Smooth muscle cell (in vitro differentiated cells): ENCODE measurements at regions not wholly inside any gene's neighbourhood (a gene's known extent, or its start where the extent isn't known, plus 50 kb on each side); places are given as distances from the start of the nearest gene placed in this dataset.

Experiments used
- DNase-seq: peaks from one replicate; lab custom pipeline; 2025; ENCODE audit not compliant: unreplicated experiment; lab: John Stamatoyannopoulos, UW
- H2AFZ ChIP-seq: fragments of 200-600 bp; sonication (generic); 2 replicates; pipeline ENCODE4 v1.6.0; 2016; ENCODE audit warnings: antibody characterized with exemption, low read depth, mild to moderate bottlenecking
- H3F3A ChIP-seq: fragments of 200-600 bp; sonication (generic); 2 replicates; pipeline ENCODE4 v1.6.0; 2017; ENCODE audit warnings: antibody characterized with exemption, low read depth
- H3K27ac ChIP-seq: fragments of 200-600 bp; sonication (generic); 2 replicates; pipeline ENCODE4 v1.5.1; 2016; ENCODE audit warnings: low read depth, mild to moderate bottlenecking
- H3K27me3 ChIP-seq: fragments of 200-600 bp; sonication (generic); 2 replicates; pipeline ENCODE4 v1.6.1; 2016; ENCODE audit warnings: low read depth, mild to moderate bottlenecking
- H3K36me3 ChIP-seq: fragments of 200-600 bp; sonication (generic); 2 replicates; pipeline ENCODE4 v1.5.1; 2016; ENCODE audit warnings: low read depth
- H3K4me1 ChIP-seq: fragments of 200-600 bp; sonication (generic); 2 replicates; pipeline ENCODE4 v1.5.1; 2016; ENCODE audit warnings: low read depth
- H3K4me2 ChIP-seq: fragments of 200-600 bp; sonication (generic); 2 replicates; pipeline ENCODE4 v1.6.0; 2016; ENCODE audit warnings: mild to moderate bottlenecking
- H3K4me3 ChIP-seq: fragments of 200-600 bp; sonication (generic); 2 replicates; pipeline ENCODE4 v1.5.1; 2016; ENCODE audit warnings: mild to moderate bottlenecking
- H3K79me2 ChIP-seq: fragments of 200-600 bp; sonication (generic); 2 replicates; pipeline ENCODE4 v1.6.0; 2016; ENCODE audit warnings: low read depth, mild to moderate bottlenecking
- H3K9ac ChIP-seq: fragments of 200-600 bp; sonication (generic); 2 replicates; pipeline ENCODE4 v1.6.0; 2016; ENCODE audit warnings: low read depth
- H3K9me3 ChIP-seq: fragments of 200-600 bp; sonication (generic); replicated peaks from 2 replicates; pipeline ENCODE4 v1.5.1; 2016; ENCODE audit warnings: low read depth
- H4K20me1 ChIP-seq: fragments of 200-600 bp; sonication (generic); 2 replicates; pipeline ENCODE4 v1.6.0; 2016; ENCODE audit warnings: low read depth
- CTCF ChIP-seq: fragments of 200-600 bp; sonication (generic); IDR thresholded peaks from 2 replicates; pipeline ENCODE4 v1.5.1; 2017; ENCODE audit warnings: borderline replicate concordance, mild to moderate bottlenecking, antibody characterized with exemption; ENCODE audit not compliant: insufficient read depth, poor library complexity, severe bottlenecking
- WGBS: methylation state at CpG from one replicate; pipeline ENCODE4 v1.1.7; 2016; ENCODE audit warnings: low lambda C conversion rate; 5-methylcytosine and 5-hydroxymethylcytosine counted together

- no peak overlapping the region for H3K9ac ChIP-seq
- no peaks in the 10 kb centered on the region for H3K4me1 ChIP-seq
- no peak overlapping the region for H2AFZ ChIP-seq
- no peaks in the 10 kb centered on the region for H3K79me2 ChIP-seq
- no peak for TF ChIP-seq CTCF
- H3K27me3 ChIP-seq: no peaks in the 10 kb centered on the region
- 71% methylated on average over 2 of the region's 2 CpGs for WGBS
- no peaks in the 10 kb centered on the region for H4K20me1 ChIP-seq
- no peak overlapping the region for H3K4me3 ChIP-seq
- H3K36me3 ChIP-seq: no peaks in the 10 kb centered on the region
- DNase-seq: no peak
- H3K4me2 ChIP-seq: no peak overlapping the region
- H3K27ac ChIP-seq: no peak overlapping the region
- H3F3A ChIP-seq: no peaks in the 10 kb centered on the region
- no peaks in the 10 kb centered on the region for H3K9me3 ChIP-seq
Measured at GRCh38 chr3:86605166-86605565, 385.8 kb downstream of the VGLL3 start.

GRCh38 chr3:86595696-86596095 is 395.3 kb downstream of the VGLL3 start:
- H4K20me1 ChIP-seq: no peaks in the 10 kb centered on the region
- H3K9me3 ChIP-seq: no peaks in the 10 kb centered on the region
- H3F3A ChIP-seq: no peaks in the 10 kb centered on the region
- H3K27ac ChIP-seq: no peak overlapping the region
- no peak overlapping the region for H3K9ac ChIP-seq
- no peaks in the 10 kb centered on the region for H3K36me3 ChIP-seq
- H2AFZ ChIP-seq: no peak overlapping the region
- DNase-seq: no peak
- H3K27me3 ChIP-seq: no peaks in the 10 kb centered on the region
- WGBS: 87% methylated on average over 3 of the region's 3 CpGs
- no peak overlapping the region for H3K4me3 ChIP-seq
- H3K4me2 ChIP-seq: no peak overlapping the region
- TF ChIP-seq CTCF: no peak
- no peaks in the 10 kb centered on the region for H3K4me1 ChIP-seq
- H3K79me2 ChIP-seq: no peaks in the 10 kb centered on the region

DNA sequence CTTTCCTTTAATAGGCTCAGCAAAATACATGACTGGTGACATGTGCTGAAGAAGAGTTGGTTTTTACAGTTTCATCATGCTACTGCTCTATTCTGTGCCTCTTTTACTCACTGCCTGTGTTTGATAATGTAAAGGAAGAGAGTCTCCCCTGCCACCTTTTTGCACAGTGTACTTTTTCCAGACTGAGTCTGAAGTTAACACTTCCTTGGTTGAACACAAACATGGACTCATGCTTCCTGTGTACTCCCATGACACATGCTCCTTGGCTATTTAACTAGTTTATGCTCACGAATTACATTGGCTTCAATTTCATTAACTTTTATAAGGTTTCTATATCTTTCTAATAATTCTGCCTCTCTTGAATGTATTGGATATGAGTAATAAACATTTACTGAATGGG is 396.1 kb downstream of the VGLL3 start:
- no peaks in the 10 kb centered on the region for H3K79me2 ChIP-seq
- no peak overlapping the region for H3K4me2 ChIP-seq
- DNase-seq: no peak
- no peaks in the 10 kb centered on the region for H4K20me1 ChIP-seq
- H3K36me3 ChIP-seq: no peaks in the 10 kb centered on the region
- WGBS: 66% methylated on average over 1 of the region's 1 CpG
- H3K9ac ChIP-seq: no peak overlapping the region
- no peaks in the 10 kb centered on the region for H3F3A ChIP-seq
- TF ChIP-seq CTCF: no peak
- no peak overlapping the region for H2AFZ ChIP-seq
- no peak overlapping the region for H3K4me3 ChIP-seq
- H3K27me3 ChIP-seq: no peaks in the 10 kb centered on the region
- no peaks in the 10 kb centered on the region for H3K9me3 ChIP-seq
- H3K27ac ChIP-seq: no peak overlapping the region
- no peaks in the 10 kb centered on the region for H3K4me1 ChIP-seq

DNA sequence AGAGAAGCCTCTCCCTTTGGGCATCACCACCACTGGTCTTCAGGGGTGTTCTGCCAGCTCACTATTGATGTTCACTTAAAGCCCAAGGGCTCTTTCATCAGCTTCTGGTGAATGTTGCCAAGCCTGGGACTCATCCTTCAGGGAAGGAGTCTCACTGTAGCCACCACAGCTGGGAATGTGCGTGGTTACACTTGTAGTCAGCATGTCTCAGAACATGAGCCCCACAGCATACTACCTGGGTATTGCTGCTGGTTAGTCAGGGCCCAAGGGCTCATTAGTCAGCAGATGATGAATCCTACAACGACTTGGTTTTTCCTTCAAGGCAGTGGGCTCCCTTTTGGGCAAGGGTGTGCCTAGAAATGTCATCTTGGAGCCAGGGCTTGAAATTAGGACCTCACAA is 412.9 kb downstream of the VGLL3 start:
- H3K36me3 ChIP-seq: no peaks in the 10 kb centered on the region
- H4K20me1 ChIP-seq: no peaks in the 10 kb centered on the region
- no peaks in the 10 kb centered on the region for H3F3A ChIP-seq
- no peaks in the 10 kb centered on the region for H3K4me1 ChIP-seq
- no peak overlapping the region for H3K9ac ChIP-seq
- no peak for TF ChIP-seq CTCF
- H3K27ac ChIP-seq: no peak overlapping the region
- WGBS: 78% methylated on average over 2 of the region's 2 CpGs
- H3K27me3 ChIP-seq: no peaks in the 10 kb centered on the region
- no peak overlapping the region for H3K4me2 ChIP-seq
- no peak for DNase-seq
- no peaks in the 10 kb centered on the region for H3K9me3 ChIP-seq
- no peak overlapping the region for H3K4me3 ChIP-seq
- H3K79me2 ChIP-seq: no peaks in the 10 kb centered on the region
- H2AFZ ChIP-seq: no peak overlapping the region
